WI38 (cell line): ENCODE measurements at regions not wholly inside any gene's neighbourhood (a gene's known extent, or its start where the extent isn't known, plus 50 kb on each side); places are given as distances from the start of the nearest gene placed in this dataset.
"Not testable (repeated sequence)": the region's sequence is repeated elsewhere in the genome, so short reads cannot be mapped to it uniquely, and the experiment has no call there.

Experiments
- H3K4me3 ChIP-seq: 2 replicates; pipeline ENCODE4 v1.5.1; 2011; ENCODE audit warnings: low read depth, mild to moderate bottlenecking, control low read depth, low read length
- TF ChIP-seq, protein P1 (sequence below): IDR thresholded peaks from 2 replicates; pipeline ENCODE4 v1.5.1; 2012; ENCODE audit warnings: low read depth, mild to moderate bottlenecking, control low read depth, low read length

DNA sequence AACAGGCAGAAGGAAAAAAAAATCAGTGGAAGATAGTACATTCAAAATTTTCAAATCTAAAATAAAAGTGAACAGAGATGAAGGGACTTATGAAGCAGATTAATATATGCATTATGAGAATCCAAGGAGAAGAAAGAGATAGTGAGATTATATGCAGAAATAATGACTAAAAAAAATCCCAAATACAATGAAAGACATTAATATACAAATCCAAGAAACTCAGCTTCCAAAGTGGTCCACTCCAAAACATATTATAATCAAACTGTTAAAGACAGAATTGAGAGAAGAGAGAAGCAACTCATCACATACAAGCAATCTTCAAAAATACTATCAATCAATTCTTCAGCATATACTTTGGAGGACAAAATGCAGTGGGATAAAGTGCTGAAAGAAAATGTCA, 73.5 kb upstream of the CARMIL1 start:
- TF ChIP-seq, protein P1, sequence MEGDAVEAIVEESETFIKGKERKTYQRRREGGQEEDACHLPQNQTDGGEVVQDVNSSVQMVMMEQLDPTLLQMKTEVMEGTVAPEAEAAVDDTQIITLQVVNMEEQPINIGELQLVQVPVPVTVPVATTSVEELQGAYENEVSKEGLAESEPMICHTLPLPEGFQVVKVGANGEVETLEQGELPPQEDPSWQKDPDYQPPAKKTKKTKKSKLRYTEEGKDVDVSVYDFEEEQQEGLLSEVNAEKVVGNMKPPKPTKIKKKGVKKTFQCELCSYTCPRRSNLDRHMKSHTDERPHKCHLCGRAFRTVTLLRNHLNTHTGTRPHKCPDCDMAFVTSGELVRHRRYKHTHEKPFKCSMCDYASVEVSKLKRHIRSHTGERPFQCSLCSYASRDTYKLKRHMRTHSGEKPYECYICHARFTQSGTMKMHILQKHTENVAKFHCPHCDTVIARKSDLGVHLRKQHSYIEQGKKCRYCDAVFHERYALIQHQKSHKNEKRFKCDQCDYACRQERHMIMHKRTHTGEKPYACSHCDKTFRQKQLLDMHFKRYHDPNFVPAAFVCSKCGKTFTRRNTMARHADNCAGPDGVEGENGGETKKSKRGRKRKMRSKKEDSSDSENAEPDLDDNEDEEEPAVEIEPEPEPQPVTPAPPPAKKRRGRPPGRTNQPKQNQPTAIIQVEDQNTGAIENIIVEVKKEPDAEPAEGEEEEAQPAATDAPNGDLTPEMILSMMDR = no peak
- no peak overlapping the region for H3K4me3 ChIP-seq

DNA sequence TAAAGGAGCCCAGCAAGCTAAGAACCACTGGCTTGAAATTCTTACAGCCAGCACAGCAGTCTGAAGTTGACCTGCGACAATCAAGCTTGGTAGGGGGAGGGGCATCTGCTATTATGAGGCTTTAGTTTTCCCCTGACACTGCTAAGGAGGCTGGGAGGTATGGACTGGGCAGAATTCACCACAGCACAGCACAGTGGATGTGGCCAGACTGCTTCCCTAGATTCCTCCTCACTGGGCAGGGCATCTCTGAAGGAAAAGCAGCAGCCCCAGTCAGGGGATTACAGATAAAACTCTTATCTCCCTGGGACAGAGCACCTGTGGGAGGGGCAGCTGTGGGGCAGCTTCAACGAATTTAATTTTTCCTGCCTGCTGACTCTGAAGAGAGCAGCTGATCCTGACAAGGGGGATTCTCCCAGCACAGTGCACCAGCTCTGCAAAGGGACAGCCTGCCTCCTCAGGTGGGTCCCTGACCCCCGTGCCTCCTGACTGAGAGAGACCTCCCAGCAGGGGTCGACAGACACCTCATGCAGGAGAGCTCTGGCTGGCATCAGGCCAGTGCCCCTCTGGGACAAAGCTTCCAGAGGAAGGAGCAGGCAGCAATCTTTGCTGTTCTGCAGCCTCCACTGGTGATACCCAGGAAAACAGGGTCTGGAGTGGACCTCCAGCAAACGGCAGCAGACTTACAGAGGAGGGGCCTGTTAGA, 71.6 kb upstream of the CARMIL1 start:
- not testable (repeated sequence) for H3K4me3 ChIP-seq

DNA sequence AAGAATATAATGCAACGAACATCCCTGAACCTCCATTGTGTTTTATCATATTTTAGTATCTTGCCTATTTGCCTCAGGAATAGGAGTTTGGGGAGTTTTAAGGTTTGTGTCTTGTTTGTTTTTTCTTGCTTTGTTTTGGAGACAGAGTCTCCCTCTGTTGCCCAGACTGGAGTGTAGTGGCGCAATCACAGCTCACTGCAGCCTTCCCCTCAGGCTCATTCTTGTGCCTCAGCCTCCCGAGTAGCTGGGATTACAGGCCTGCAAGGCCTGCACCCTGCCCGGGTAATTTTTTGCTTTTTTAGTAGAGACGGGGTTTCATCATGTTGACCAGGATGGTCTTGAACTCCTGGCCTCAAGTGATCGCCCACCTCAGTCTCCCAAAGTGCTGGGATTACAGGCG, 63.3 kb upstream of the CARMIL1 start:
- no peak overlapping the region for H3K4me3 ChIP-seq
- TF ChIP-seq, protein P1 = no peak

DNA sequence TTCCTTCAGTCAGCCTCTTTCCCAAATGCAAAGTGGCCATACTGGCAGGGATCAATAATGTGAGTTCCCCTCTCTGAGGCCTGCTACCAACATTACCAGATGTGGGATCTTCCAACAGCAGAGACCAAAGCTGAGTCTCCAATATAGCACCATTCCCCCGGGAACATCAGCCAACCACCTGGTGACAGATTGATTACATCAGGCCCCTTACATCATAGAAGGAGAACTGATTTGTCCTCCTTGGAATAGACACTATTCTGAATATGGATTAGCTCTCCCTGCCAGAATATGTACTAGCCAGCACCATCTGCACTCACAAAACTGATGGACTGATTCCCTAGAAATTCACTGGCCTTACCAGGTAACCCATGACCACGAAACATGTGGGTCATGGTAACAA, 61.9 kb upstream of the CARMIL1 start:
- H3K4me3 ChIP-seq = no peak overlapping the region
- TF ChIP-seq, protein P1 = no peak

DNA sequence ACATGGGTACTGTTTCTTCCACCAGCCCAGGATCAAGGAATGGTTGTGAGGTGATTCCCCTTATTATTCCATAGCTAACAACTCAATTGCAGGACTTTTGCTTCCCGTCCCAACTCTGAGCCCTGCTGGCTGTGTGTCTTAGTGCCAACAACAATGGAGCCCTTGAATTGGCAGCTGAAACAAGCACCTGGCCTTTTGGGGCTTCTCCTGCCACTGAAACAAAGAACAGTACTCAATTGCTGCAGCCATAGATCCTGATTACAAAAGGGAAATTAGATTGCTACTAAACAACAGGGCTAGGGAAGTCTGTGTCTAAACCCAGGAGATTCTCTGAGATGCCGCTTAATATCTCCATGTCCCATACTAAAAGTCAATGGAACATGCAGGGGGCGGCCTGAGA, 61.3 kb upstream of the CARMIL1 start:
- TF ChIP-seq, protein P1 = no peak
- H3K4me3 ChIP-seq = no peak overlapping the region

DNA sequence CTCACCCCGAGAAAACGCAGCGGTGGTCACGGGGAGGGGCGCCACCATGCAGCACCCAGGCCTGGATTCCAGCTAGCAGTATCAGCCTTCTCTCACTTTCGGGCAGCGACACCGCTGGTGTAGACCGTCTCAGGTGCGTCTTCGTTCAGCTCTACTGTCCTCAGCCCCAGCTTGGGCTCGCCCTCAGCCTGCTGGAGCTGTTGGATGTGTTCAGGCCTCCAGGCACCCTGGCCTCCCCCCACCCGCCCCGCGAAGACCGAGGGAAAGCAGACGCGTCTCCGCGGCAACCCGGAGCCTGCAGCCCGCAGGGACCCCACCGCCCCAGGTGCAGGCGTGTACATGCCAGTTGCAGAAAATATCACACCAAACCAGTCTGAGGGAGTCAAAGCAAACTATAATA, 60.8 kb upstream of the CARMIL1 start:
- no peak overlapping the region for H3K4me3 ChIP-seq
- TF ChIP-seq, protein P1 = no peak

DNA sequence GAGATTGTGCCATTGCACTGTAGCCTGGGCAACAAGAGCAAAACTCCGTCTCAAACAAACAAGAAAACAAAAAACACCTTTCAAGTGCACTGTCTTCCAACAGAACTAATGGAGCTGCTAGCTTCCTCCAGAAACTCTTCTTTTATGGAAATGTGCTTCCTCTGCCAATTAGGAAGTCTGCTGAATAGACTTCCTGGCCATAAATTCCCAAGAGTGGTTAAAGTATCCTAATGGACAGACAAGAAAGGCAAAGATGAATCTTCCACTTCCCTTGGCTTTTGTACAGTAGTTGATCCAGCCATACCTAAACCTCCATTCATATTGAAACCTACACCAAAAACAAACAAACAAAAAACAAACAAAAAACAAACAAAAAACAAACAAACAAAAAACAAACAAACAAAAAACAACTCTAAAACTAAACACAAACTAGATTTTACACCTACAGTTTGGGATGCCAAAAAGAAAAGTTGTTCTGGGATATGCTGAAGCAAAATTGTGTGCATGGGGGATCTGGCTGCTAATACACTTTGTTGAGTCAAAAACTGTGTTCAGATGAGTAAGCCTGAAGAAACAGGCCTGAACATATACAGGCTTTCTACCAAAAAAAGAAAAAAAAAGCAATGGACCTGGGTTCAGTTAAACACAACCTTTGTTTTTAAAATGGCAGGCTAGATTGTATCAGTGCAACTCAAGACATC, 59.8 kb upstream of the CARMIL1 start:
- H3K4me3 ChIP-seq = no peak overlapping the region
- TF ChIP-seq, protein P1 = no peak
